GM23248 (cell line): ENCODE measurements at regions not wholly inside any gene's neighbourhood (a gene's known extent, or its start where the extent isn't known, plus 50 kb on each side); places are given as distances from the start of the nearest gene placed in this dataset.

Experiments
- DNase-seq: peaks from one replicate; pipeline ENCODE4 v3.0.0-alpha.2; 2015
- H2AFZ ChIP-seq: fragments of 200-600 bp; sonication (generic); 2 replicates; pipeline ENCODE4 v1.6.1; 2016; ENCODE audit warnings: antibody characterized with exemption
- H3F3A ChIP-seq: fragments of 200-600 bp; sonication (generic); 2 replicates; pipeline ENCODE4 v1.6.1; 2016; ENCODE audit warnings: mild to moderate bottlenecking, antibody characterized with exemption, mixed run types; ENCODE audit not compliant: insufficient read depth
- H3K27ac ChIP-seq: fragments of 200-600 bp; sonication (generic); 2 replicates; pipeline ENCODE4 v1.5.1; 2016; ENCODE audit warnings: mild to moderate bottlenecking
- H3K27me3 ChIP-seq: fragments of 200-600 bp; sonication (generic); replicated peaks from 2 replicates; pipeline ENCODE4 v1.6.1; 2016; ENCODE audit warnings: mild to moderate bottlenecking; ENCODE audit not compliant: insufficient read depth
- H3K36me3 ChIP-seq: fragments of 200-600 bp; sonication (generic); 2 replicates; pipeline ENCODE4 v1.6.1; 2016; ENCODE audit warnings: low read depth, mild to moderate bottlenecking
- H3K4me1 ChIP-seq: fragments of 200-600 bp; sonication (generic); 2 replicates; pipeline ENCODE4 v1.6.1; 2016; ENCODE audit warnings: mild to moderate bottlenecking; ENCODE audit not compliant: insufficient read depth
- H3K4me2 ChIP-seq: fragments of 200-600 bp; sonication (generic); one replicate; pipeline ENCODE4 v1.6.1; 2016; ENCODE audit warnings: mild to moderate bottlenecking; ENCODE audit not compliant: unreplicated experiment
- H3K4me3 ChIP-seq: fragments of 200-600 bp; sonication (generic); 2 replicates; pipeline ENCODE4 v1.5.1; 2016; ENCODE audit warnings: mild to moderate bottlenecking
- H3K79me2 ChIP-seq: fragments of 200-600 bp; sonication (generic); 2 replicates; pipeline ENCODE4 v1.6.1; 2016; ENCODE audit warnings: mild to moderate bottlenecking; ENCODE audit not compliant: insufficient read depth
- H3K9ac ChIP-seq: fragments of 200-600 bp; sonication (generic); 2 replicates; pipeline ENCODE4 v1.6.1; 2016; ENCODE audit warnings: mild to moderate bottlenecking
- H3K9me2 ChIP-seq: fragments of 200-600 bp; sonication (generic); 2 replicates; pipeline ENCODE4 v1.6.1; 2016; ENCODE audit warnings: mixed run types, mild to moderate bottlenecking, moderate library complexity; ENCODE audit not compliant: insufficient read depth
- H3K9me3 ChIP-seq: fragments of 200-600 bp; sonication (generic); one replicate; pipeline ENCODE4 v1.6.1; 2017; ENCODE audit warnings: low read depth
- H4K20me1 ChIP-seq: fragments of 200-600 bp; sonication (generic); 2 replicates; pipeline ENCODE4 v1.6.0; 2016; ENCODE audit not compliant: insufficient read depth
- EZH2 ChIP-seq: fragments of 200-600 bp; sonication (generic); IDR thresholded peaks from 2 replicates; pipeline ENCODE4 v1.6.1; 2018; ENCODE audit warnings: antibody characterized with exemption, mild to moderate bottlenecking; ENCODE audit not compliant: insufficient read depth, poor library complexity, severe bottlenecking
- EZH2phosphoT487 ChIP-seq: fragments of 200-600 bp; sonication (generic); IDR thresholded peaks from 2 replicates; pipeline ENCODE4 v1.6.1; 2018; ENCODE audit warnings: antibody characterized with exemption, moderate library complexity, mild to moderate bottlenecking, low read depth; ENCODE audit not compliant: insufficient read depth
- WGBS, 2 experiments: methylation state at CpG; one replicate each; pipeline ENCODE4 v1.1.6; 2015 to 2017; ENCODE audit warnings: low lambda C conversion rate in 2 of 2, low coverage in 1 of 2; ENCODE audit errors: missing lambda C conversion rate in 2 of 2; 5-methylcytosine and 5-hydroxymethylcytosine counted together
- in situ Hi-C: fragments of 300-500 bp; cut with MboI; formaldehyde crosslinking; loops from 2 replicates; pipeline ENCODE4 v1.15.0; 2020

- no peak for TF ChIP-seq EZH2phosphoT487
- TF ChIP-seq EZH2: no peak
- H3K36me3 ChIP-seq: no peaks in the 10 kb centered on the region
- H4K20me1 ChIP-seq: no peaks in the 10 kb centered on the region
- in situ Hi-C loops: no loop called here
- H3K4me1 ChIP-seq: no peaks in the 10 kb centered on the region
- H3K9me3 ChIP-seq: no peaks in the 10 kb centered on the region
- H3F3A ChIP-seq: no peaks in the 10 kb centered on the region
- no peak overlapping the region for H2AFZ ChIP-seq
- H3K9me2 ChIP-seq: no peaks in the 10 kb centered on the region
- no peak overlapping the region for H3K9ac ChIP-seq
- 4 to 5% methylated on average over 7 of the region's 7 CpGs for WGBS, 2 experiments
- H3K27me3 ChIP-seq: no peaks in the 10 kb centered on the region
- no peak overlapping the region for H3K4me3 ChIP-seq
- H3K27ac ChIP-seq: no peak overlapping the region
- no peak overlapping the region for H3K4me2 ChIP-seq
- H3K79me2 ChIP-seq: no peaks in the 10 kb centered on the region
- no peak for DNase-seq
Measured at GRCh38 chr4:81891005-81891996, 419.6 kb upstream of the RASGEF1B start.

- Histone ChIP-seq H3K4me1 (no peaks in the 10 kb centered on the region), H3F3A (no peaks in the 10 kb centered on the region), H2AFZ (no peak overlapping the region), H3K79me2 (no peaks in the 10 kb centered on the region), H3K27ac (no peak overlapping the region), H3K27me3 (no peaks in the 10 kb centered on the region), H3K9me3 (no peaks in the 10 kb centered on the region), H3K36me3 (no peaks in the 10 kb centered on the region), H3K9ac (no peak overlapping the region), H3K4me2 (no peak overlapping the region), H3K9me2 (no peaks in the 10 kb centered on the region), H4K20me1 (no peaks in the 10 kb centered on the region), H3K4me3 (no peak overlapping the region)
- WGBS, 2 experiments: 35 to 50% methylated on average over 4 of the region's 4 CpGs
- TF ChIP-seq EZH2 (no peak), EZH2phosphoT487 (no peak)
- in situ Hi-C loops: no loop called here
- no peak for DNase-seq
Measured at GRCh38 chr4:81884986-81885385, 413.3 kb upstream of the RASGEF1B start.

- TF ChIP-seq EZH2phosphoT487: no peak
- TF ChIP-seq EZH2: no peak
- no peaks in the 10 kb centered on the region for H3K27me3 ChIP-seq
- no peak overlapping the region for H3K4me2 ChIP-seq
- in situ Hi-C loops: no loop called here
- no peak overlapping the region for H3K4me3 ChIP-seq
- no peaks in the 10 kb centered on the region for H3K4me1 ChIP-seq
- no peak for DNase-seq
- no peaks in the 10 kb centered on the region for H4K20me1 ChIP-seq
- H3K36me3 ChIP-seq: no peaks in the 10 kb centered on the region
- H3F3A ChIP-seq: no peaks in the 10 kb centered on the region
- H3K9me2 ChIP-seq: no peaks in the 10 kb centered on the region
- WGBS, 2 experiments: 46% methylated on average over 7 of the region's 7 CpGs
- H3K79me2 ChIP-seq: no peaks in the 10 kb centered on the region
- no peak overlapping the region for H3K27ac ChIP-seq
- H3K9ac ChIP-seq: no peak overlapping the region
- H2AFZ ChIP-seq: no peak overlapping the region
- no peaks in the 10 kb centered on the region for H3K9me3 ChIP-seq
Measured at GRCh38 chr4:81883530-81884450, 412.1 kb upstream of the RASGEF1B start.

GRCh38 chr4:81883004-81883403 is 411.3 kb upstream of the RASGEF1B start:
- Histone ChIP-seq H3K9ac (no peak overlapping the region), H3K9me2 (no peaks in the 10 kb centered on the region), H3K4me1 (no peaks in the 10 kb centered on the region), H3K36me3 (no peaks in the 10 kb centered on the region), H3K27ac (no peak overlapping the region), H3K4me3 (no peak overlapping the region), H3K27me3 (no peaks in the 10 kb centered on the region), H3F3A (no peaks in the 10 kb centered on the region), H3K79me2 (no peaks in the 10 kb centered on the region), H2AFZ (no peak overlapping the region), H4K20me1 (no peaks in the 10 kb centered on the region), H3K4me2 (no peak overlapping the region), H3K9me3 (no peaks in the 10 kb centered on the region)
- TF ChIP-seq EZH2phosphoT487 (no peak), EZH2 (no peak)
- in situ Hi-C loops: no loop called here
- WGBS, 2 experiments: 0% methylated on average over 1 of the region's 1 CpG
- DNase-seq: no peak
